Fibroblast of the conjunctiva (primary cell): ENCODE measurements at regions not wholly inside any gene's neighbourhood (a gene's known extent, or its start where the extent isn't known, plus 50 kb on each side); places are given as distances from the start of the nearest gene placed in this dataset.
A peak's percentile ranks its signal among the peaks of the same experiment; 100 is the strongest.
"Not testable (repeated sequence)": the region's sequence is repeated elsewhere in the genome, so short reads cannot be mapped to it uniquely, and the experiment has no call there.

Source experiments
- DNase-seq: peaks from one replicate; pipeline ENCODE4 v3.0.0-alpha.2; 2010; ENCODE audit warnings: low read depth

DNA sequence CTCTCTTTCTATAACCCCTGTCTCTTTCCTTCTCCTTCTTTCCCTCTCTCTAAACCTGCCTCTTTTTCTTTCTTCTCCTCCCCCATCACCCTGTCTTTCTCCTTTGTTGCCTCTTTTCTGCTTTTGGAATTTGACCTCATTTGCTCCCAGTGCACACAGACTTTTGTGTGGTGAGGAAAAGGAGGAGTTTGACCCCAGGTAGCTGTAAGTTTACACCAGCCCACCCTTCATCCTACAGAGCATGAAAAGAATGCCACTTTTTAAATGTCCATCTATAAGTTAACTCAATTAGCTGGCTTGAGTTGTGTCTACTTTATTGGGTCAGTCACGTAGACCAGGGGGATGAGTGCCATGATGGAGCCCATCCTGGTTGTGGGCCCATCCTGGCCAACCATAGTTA, 146.8 kb upstream of the SLC38A2 start:
- no peak for DNase-seq

DNA sequence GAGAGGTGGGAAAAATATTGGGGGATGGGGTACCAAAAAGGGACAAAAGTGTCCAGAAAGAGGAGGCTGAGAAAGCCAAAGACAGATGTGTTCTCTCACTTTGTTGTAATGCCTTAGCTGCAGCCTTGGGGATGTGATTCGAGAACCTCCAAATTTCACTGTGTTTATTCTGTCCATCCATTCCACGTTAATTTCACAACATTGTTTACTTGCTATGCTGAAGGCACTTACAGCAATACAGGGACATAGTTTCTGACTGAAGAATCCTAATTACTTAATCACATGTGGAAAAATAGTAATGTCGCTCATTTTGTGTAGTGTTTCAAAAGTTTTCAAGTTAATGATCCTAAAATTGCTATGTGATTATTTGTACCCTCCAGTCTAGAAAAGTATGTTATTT, 146.2 kb upstream of the SLC38A2 start:
- no peak for DNase-seq

DNA sequence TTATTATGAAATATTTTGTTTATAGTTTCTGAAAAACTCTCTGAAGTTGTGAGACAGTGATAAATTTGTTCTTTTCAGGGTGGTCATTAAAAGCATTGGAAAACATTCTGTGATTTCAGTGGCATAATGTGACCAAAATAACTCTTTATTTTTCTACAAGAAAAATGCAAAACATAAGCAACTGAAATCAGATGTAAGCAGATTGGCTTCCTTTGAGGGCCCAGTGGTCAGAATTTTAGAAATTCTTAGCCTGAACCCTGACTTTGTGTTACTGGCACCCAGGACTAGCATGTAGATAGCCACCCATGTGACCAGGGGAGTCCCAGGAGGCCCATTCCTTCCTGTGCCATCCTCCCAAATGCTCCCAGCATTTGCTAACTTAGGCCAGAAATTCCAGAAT, 145.6 kb upstream of the SLC38A2 start:
- no peak for DNase-seq

- DNase-seq, result no peak
Measured at GRCh38 chr12:46517579-46517962, 145.0 kb upstream of the SLC38A2 start.

- no peak for DNase-seq
Measured at GRCh38 chr12:46516933-46517578, 144.5 kb upstream of the SLC38A2 start.

DNA sequence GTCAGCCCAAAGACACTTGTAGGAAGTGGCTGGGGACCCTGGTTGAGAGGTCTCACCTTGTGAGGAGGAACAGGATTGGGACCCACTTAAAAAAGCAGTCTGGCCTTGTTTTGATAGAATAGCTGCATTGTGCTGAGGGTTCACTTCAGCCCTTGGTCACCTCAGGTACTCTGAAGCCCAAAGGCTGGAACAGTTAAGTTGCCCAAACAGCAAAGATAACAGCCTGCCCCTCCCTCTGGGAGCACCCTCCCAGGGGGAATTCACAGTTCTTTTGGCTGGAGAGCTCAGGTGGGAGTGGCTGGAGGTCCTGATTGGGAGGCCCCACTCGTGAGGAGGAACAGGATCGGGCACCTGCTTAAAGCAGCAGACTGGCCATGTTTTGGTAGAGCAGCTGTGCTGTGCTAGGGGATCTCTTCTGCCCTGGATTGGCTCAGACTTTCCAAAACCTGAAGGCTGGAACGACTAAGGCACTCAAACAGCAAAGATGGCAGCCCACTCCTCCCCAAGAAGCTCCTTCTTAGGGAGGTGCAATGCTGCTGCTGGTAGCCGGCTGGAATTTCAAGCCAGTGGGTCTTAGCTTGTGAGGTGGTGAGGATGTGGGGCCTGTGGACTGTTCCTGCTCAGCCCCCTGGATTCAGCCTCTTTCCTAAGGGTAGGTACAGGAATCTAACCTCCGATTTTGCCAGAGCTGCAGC, 143.8 kb upstream of the SLC38A2 start:
- no peak for DNase-seq

DNA sequence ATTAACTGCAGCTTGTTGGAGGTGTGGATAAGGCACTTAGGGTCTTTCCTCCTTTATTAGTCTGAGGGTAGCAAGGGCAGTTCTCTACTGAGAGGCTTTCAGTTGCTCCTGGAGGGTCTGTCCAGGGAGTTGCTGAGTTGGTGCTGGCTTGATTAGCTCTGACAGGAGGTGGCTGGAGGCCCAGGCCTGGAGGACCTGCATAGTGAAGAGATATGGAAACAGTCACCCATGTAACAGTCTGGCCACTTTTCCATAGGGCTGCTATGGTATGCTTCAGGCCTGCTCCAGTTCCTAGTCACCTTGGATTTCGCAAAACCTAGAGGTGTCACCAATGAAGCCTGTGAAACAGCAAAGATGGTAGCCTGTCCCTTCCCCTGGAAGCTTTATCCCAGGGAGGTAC, 143.3 kb upstream of the SLC38A2 start:
- DNase-seq, result no peak

GRCh38 chr12:46514886-46515285, 142.3 kb upstream of the SLC38A2 start:
- no peak for DNase-seq

GRCh38 chr12:46510257-46510656, 137.7 kb upstream of the SLC38A2 start:
- not testable (repeated sequence) for DNase-seq

- no peak for DNase-seq
Measured at GRCh38 chr12:46509135-46509534, 136.6 kb upstream of the SLC38A2 start.

GRCh38 chr12:46508651-46509050, 136.1 kb upstream of the SLC38A2 start:
- no peak for DNase-seq

- no peak for DNase-seq
Measured at GRCh38 chr12:46507766-46508165, 135.2 kb upstream of the SLC38A2 start.

GRCh38 chr12:46506961-46507360, 134.4 kb upstream of the SLC38A2 start:
- no peak for DNase-seq

GRCh38 chr12:46506198-46506597, 133.6 kb upstream of the SLC38A2 start:
- no peak for DNase-seq

DNA sequence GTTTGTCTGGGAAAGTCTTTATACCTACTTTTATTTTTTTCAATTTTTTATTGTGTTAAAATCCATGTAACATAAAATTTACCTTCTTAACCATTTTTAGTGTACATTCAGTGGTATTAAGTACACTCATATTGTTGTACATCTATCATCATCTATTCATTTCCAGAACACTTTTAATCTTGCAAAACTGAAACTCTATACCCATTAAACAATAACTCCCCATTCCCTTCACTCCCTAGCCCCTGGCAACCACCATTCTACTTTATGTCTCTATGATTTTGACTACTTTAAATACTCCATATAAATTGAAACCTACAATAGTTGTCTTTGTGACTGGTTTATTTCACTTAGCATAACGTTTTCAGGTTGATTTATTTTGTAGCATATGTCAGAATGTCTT, 131.9 kb upstream of the SLC38A2 start:
- DNase-seq, result no peak

DNA sequence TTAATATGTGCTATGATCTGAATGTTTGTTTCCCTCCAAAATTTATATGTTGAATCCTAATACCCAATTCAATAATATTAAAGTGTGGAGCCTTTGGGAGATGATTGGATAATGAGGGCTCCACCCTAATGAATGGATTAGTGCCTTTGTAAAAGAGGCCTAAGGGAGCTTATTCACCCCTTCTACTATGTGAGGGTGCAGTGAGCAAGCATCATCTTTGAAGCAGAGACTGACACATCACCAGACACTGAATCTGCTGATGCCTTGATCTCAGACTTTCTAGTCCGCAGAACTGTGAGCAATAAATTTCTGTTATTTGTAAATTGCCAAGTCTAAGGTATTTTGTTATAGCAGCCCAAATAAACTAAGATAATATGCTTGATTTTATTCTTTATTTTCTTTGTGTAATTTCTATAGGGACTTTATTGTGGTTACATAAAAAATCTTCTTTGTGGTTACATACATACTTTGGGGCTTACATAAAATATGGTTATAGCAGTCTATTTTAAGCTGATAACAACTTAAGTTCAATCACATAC, 131.1 kb upstream of the SLC38A2 start:
- DNase-seq, result no peak

GRCh38 chr12:46500673-46501072, 128.1 kb upstream of the SLC38A2 start:
- DNase-seq, result no peak

DNA sequence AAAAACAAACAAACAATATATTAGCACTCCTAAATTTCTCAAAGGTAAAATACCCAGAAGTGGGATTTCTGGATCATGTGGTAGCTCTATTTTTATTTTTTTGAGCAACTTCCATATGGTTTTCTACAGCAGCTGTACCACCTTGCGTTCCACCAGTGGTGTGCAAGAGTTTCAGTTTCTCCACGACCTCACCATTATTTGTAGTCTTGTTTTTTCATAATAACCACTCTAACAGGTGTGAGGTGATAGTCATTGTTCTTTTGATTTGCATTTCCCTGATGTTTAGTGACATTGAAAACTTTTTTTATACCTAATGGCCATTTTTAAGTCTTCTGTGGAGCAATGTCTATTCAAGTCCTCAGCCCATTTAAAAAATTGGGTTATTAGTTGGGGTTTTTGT, 127.3 kb upstream of the SLC38A2 start:
- DNase-seq, result no peak

GRCh38 chr12:46499226-46499625, 126.7 kb upstream of the SLC38A2 start:
- no peak for DNase-seq

GRCh38 chr12:46497739-46498138, 125.2 kb upstream of the SLC38A2 start:
- DNase-seq, result no peak

GRCh38 chr12:46494424-46494823, 121.9 kb upstream of the SLC38A2 start:
- peak; percentile 55 for DNase-seq

- DNase-seq, result no peak
Measured at GRCh38 chr12:46493834-46494181, 121.2 kb upstream of the SLC38A2 start.

DNA sequence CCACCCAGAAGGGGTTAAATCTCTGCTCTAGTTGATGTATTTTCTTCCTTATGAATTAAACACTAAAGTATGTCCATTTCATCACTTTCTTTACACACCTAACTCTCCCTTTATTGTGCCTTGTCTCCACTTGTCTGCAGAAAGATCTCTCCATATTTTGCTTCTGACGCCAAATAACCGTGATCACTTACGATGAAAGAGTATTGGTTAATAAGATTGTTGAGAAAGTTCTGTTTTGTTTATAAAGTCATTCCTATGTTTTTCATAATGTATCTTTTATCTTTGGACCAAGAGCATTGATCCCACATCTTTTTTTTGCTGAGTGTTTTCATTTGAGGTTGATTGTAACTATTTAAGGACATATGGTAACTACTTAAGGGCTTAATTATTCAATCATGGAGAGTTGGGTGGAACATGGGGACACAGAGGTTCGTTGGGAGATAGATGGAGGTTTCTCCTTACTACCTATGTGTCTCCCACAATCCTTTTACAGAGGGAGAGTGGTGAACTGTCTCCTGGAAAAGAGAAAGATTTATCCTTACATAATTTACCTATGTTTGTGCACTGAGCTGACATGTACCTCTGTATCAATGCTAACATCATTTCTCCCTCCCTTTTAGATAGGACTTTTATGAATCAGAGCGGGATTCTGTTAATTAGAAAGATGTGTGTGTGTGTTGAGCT, 120.7 kb upstream of the SLC38A2 start:
- no peak for DNase-seq
